ENCODE measurements at regions not wholly inside any gene's neighbourhood (a gene's known extent, or its start where the extent isn't known, plus 50 kb on each side); places are given as distances from the start of the nearest gene placed in this dataset.

DNA sequence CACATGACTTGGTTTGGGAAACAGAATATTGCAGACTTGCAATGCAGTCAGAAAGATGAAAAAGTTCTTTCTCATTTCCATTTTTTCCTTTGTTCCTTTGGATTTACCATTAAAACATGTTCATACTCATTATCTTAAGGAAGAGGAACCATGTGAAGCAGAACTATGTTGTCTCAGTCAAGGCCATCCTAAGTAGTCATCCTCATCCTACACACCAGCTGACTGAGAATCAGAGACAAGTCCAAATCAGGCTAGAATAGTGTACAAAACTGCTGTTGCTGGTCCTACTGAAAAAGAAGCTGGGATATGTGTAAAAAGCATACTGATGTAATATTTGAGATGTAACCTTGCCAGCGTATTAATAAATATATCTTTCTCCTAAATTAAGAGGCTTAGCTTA is 433.4 kb downstream of the SLITRK5 start:
- Histone ChIP-seq H3K9me3 (ENCODE audit: low read depth, low read length, poor library complexity, severe bottlenecking) (peaks cover 8% of the 10 kb centered on the region), H3K36me3 (ENCODE audit: insufficient read depth, low read length, poor library complexity, severe bottlenecking) (no peaks in the 10 kb centered on the region), H3K27me3 (replicated peaks; ENCODE audit: insufficient read depth, low read depth, low read length, poor library complexity) (no peaks in the 10 kb centered on the region), H3K4me3 (ENCODE audit: low read depth, low read length, poor library complexity, severe bottlenecking) (no peak overlapping the region), H3K27ac (ENCODE audit: low read depth, low read length, poor library complexity, severe bottlenecking) (no peak overlapping the region), H3K4me1 (ENCODE audit: insufficient read depth, low read length, poor library complexity, severe bottlenecking) (no peaks in the 10 kb centered on the region)
- intact Hi-C loops (cut with micrococcal nuclease; ENCODE audit: unreplicated experiment) = no loop called here
- no peak for DNase-seq (ENCODE audit: low spot score)
- CTCF ChIA-PET = no interaction called here
- TF ChIP-seq, protein P1, sequence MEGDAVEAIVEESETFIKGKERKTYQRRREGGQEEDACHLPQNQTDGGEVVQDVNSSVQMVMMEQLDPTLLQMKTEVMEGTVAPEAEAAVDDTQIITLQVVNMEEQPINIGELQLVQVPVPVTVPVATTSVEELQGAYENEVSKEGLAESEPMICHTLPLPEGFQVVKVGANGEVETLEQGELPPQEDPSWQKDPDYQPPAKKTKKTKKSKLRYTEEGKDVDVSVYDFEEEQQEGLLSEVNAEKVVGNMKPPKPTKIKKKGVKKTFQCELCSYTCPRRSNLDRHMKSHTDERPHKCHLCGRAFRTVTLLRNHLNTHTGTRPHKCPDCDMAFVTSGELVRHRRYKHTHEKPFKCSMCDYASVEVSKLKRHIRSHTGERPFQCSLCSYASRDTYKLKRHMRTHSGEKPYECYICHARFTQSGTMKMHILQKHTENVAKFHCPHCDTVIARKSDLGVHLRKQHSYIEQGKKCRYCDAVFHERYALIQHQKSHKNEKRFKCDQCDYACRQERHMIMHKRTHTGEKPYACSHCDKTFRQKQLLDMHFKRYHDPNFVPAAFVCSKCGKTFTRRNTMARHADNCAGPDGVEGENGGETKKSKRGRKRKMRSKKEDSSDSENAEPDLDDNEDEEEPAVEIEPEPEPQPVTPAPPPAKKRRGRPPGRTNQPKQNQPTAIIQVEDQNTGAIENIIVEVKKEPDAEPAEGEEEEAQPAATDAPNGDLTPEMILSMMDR (conservative IDR thresholded peaks at IDR 0.05; ENCODE audit: low read depth, low read length) = no peak
- TF ChIP-seq EZH2 (IDR thresholded peaks at IDR 0.05; ENCODE audit: borderline replicate concordance, low read depth, low read length, poor library complexity, severe bottlenecking) = no peak
- POLR2A ChIA-PET (ENCODE audit: low non-redundant PET) = no interaction called here
- no TSS peak for BruUV-seq (replicated peaks)

DNA sequence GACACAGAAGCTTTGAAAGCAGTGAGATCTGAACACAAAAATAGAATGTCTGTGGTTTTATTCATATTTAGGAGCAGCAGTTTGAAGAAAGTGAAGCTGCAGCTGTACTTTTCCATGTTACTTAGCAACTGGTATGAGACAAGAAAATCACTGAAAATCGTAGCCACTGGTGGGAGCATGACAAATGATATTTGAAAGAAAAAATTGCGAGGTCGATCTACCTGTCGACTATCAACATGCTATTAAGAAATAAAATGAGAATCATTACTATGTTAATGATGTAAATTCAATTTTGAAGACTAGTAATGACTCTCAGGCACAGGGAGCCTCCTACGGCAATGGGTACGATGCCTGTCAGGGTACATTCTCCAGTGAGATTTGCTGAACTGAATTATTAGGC is 436.4 kb downstream of the SLITRK5 start:
- CTCF ChIA-PET = no interaction called here
- BruUV-seq (replicated peaks) = no TSS peak
- intact Hi-C loops (cut with micrococcal nuclease; ENCODE audit: unreplicated experiment) = no loop called here

DNA sequence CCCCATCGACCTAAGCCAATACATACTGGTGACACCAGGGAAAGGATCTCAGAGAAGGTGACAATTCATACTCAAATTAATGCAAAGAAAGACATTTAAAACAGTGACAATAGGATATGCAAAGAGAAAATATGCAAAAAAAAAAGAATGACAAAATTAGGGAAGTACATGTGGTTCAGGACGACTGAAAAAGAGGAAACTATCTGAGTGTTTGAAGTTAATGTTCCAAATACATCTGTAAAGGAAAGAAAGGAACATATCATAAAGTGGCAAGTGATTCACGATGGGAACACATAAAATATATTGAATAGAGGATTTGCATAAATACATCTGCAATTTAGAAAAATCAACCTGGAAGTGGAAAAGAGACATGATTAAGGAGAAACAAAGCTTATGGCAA is 441.4 kb downstream of the SLITRK5 start:
- Histone ChIP-seq H3K4me3 (ENCODE audit: low read depth, low read length, poor library complexity, severe bottlenecking) (no peak overlapping the region), H3K27me3 (replicated peaks; ENCODE audit: insufficient read depth, low read depth, low read length, poor library complexity) (no peaks in the 10 kb centered on the region), H3K4me1 (ENCODE audit: insufficient read depth, low read length, poor library complexity, severe bottlenecking) (no peaks in the 10 kb centered on the region), H3K27ac (ENCODE audit: low read depth, low read length, poor library complexity, severe bottlenecking) (no peak overlapping the region), H3K9me3 (ENCODE audit: low read depth, low read length, poor library complexity, severe bottlenecking) (no peaks in the 10 kb centered on the region), H3K36me3 (ENCODE audit: insufficient read depth, low read length, poor library complexity, severe bottlenecking) (no peaks in the 10 kb centered on the region)
- DNase-seq (ENCODE audit: low spot score) = no peak
- POLR2A ChIA-PET (ENCODE audit: low non-redundant PET) = no interaction called here
- CTCF ChIA-PET = no interaction called here
- BruUV-seq (replicated peaks) = no TSS peak
- intact Hi-C loops (cut with micrococcal nuclease; ENCODE audit: unreplicated experiment) = no loop called here
- TF ChIP-seq, protein P1 (conservative IDR thresholded peaks at IDR 0.05; ENCODE audit: low read depth, low read length) = no peak
- TF ChIP-seq EZH2 (IDR thresholded peaks at IDR 0.05; ENCODE audit: borderline replicate concordance, low read depth, low read length, poor library complexity, severe bottlenecking) = no peak

More for the DNA sequence above, 436.4 kb downstream of the SLITRK5 start:
- Histone ChIP-seq H3K9me3 (ENCODE audit: low read depth, low read length, poor library complexity, severe bottlenecking) (no peaks in the 10 kb centered on the region), H3K4me3 (ENCODE audit: low read depth, low read length, poor library complexity, severe bottlenecking) (no peak overlapping the region), H3K36me3 (ENCODE audit: insufficient read depth, low read length, poor library complexity, severe bottlenecking) (no peaks in the 10 kb centered on the region), H3K27ac (ENCODE audit: low read depth, low read length, poor library complexity, severe bottlenecking) (no peak overlapping the region), H3K27me3 (replicated peaks; ENCODE audit: insufficient read depth, low read depth, low read length, poor library complexity) (no peaks in the 10 kb centered on the region), H3K4me1 (ENCODE audit: insufficient read depth, low read length, poor library complexity, severe bottlenecking) (no peaks in the 10 kb centered on the region)
- TF ChIP-seq, protein P1 (conservative IDR thresholded peaks at IDR 0.05; ENCODE audit: low read depth, low read length) = no peak
- TF ChIP-seq EZH2 (IDR thresholded peaks at IDR 0.05; ENCODE audit: borderline replicate concordance, low read depth, low read length, poor library complexity, severe bottlenecking) = no peak
- DNase-seq (ENCODE audit: low spot score) = no peak
- POLR2A ChIA-PET (ENCODE audit: low non-redundant PET) = no interaction called here

Measured in A673 (cell line).